Fibroblast of villous mesenchyme (primary cell): ENCODE measurements at regions not wholly inside any gene's neighbourhood (a gene's known extent, or its start where the extent isn't known, plus 50 kb on each side); places are given as distances from the start of the nearest gene placed in this dataset.

Experiments
- DNase-seq: peaks from one replicate; pipeline ENCODE4 v3.0.0-alpha.2; 2010; ENCODE audit warnings: low read depth
- H3K4me3 ChIP-seq: 2 replicates; pipeline ENCODE4 v1.5.1; 2011; ENCODE audit warnings: low read depth, mild to moderate bottlenecking, low read length
- CTCF ChIP-seq: IDR thresholded peaks from 2 replicates; pipeline ENCODE4 v1.5.1; 2012; ENCODE audit warnings: low read depth, mild to moderate bottlenecking, low read length; ENCODE audit not compliant: insufficient read depth

GRCh38 chr4:71181332-71181731 is 157.5 kb upstream of the SLC4A4 start:
- H3K4me3 ChIP-seq = no peak overlapping the region
- TF ChIP-seq CTCF = no peak
- no peak for DNase-seq

GRCh38 chr4:71184195-71184781 is 154.5 kb upstream of the SLC4A4 start:
- peak; percentile 62 for DNase-seq
- TF ChIP-seq CTCF = peak; percentile 63
- H3K4me3 ChIP-seq = no peak overlapping the region

- TF ChIP-seq CTCF = no peak
- no peak overlapping the region for H3K4me3 ChIP-seq
Observed at GRCh38 chr4:71185037-71185436, 153.8 kb upstream of the SLC4A4 start.

GRCh38 chr4:71186257-71186565 is 152.6 kb upstream of the SLC4A4 start:
- peak overlapping the region; percentile 59 for H3K4me3 ChIP-seq
- TF ChIP-seq CTCF = no peak
- DNase-seq = no peak

More at GRCh38 chr4:71185037-71185436, 153.8 kb upstream of the SLC4A4 start:
- no peak for DNase-seq

GRCh38 chr4:71186566-71187403 is 152.0 kb upstream of the SLC4A4 start:
- no peak for TF ChIP-seq CTCF
- peak; percentile 42 for DNase-seq

GRCh38 chr4:71187404-71188155 is 151.2 kb upstream of the SLC4A4 start:
- TF ChIP-seq CTCF = no peak
- peak overlapping the region; percentile 59 for H3K4me3 ChIP-seq
- no peak for DNase-seq

More at GRCh38 chr4:71186566-71187403, 152.0 kb upstream of the SLC4A4 start:
- peak overlapping the region; percentile 59 for H3K4me3 ChIP-seq
